HCT116 (cell line): ENCODE measurements at regions not wholly inside any gene's neighbourhood (a gene's known extent, or its start where the extent isn't known, plus 50 kb on each side); places are given as distances from the start of the nearest gene placed in this dataset.

ENCODE experiments used
- ATAC-seq: fragments of 200-7000 bp; cut with Tn5 transposase; 2 replicates; pipeline ENCODE4 v1.9.1; 2020; ENCODE audit warnings: mild to moderate bottlenecking, moderate library complexity
- BruUV-seq: library from RNA; stranded (reverse); fragments of 400-500 nt; replicated peaks from 2 replicates; lab custom pipeline; 2021; lab: Mats Ljungman, UMichigan
- CTCF ChIA-PET: fragments of 300-600 bp; sonication (Branson Sonifier 250); formaldehyde crosslinking; loops from one replicate; lab custom pipeline; 2021; ENCODE audit warnings: antibody characterized with exemption; lab: Charles Lee
- POLR2A ChIA-PET: fragments of 300-600, 350-600 bp; sonication (Branson Sonifier 250); formaldehyde crosslinking; loops from one replicate; lab custom pipeline; 2021; ENCODE audit warnings: antibody characterized with exemption; lab: Charles Lee
- RAD21 ChIA-PET, 2 experiments: fragments of 300-600 bp; sonication (Branson Sonifier 250); formaldehyde crosslinking; loops; one replicate each; lab custom pipeline; 2023; ENCODE audit warnings: low total read pairs in 2 of 2; ENCODE audit not compliant: uncharacterized antibody in 2 of 2, unreplicated experiment in 2 of 2, low non-redundant PET in 1 of 2; lab: Charles Lee
- DNase-seq: peaks from one replicate; pipeline ENCODE4 v3.0.0-alpha.2; 2010; ENCODE audit warnings: low read depth, low spot score
- H2AFZ ChIP-seq: fragments of 200-600 bp; shearing (Covaris generic), sonication (generic); 2 replicates; pipeline ENCODE4 v1.6.1; 2017; ENCODE audit warnings: low read depth, mixed run types, mixed read lengths, antibody characterized with exemption, low read length; ENCODE audit not compliant: poor library complexity, severe bottlenecking
- H3K27ac ChIP-seq: 2 replicates; pipeline ENCODE4 v1.5.1; 2012; ENCODE audit warnings: low read depth, low read length
- H3K27me3 ChIP-seq: fragments of 200-600 bp; sonication (generic); 2 replicates; pipeline ENCODE4 v1.6.1; 2016; ENCODE audit warnings: mixed run types, low read length, mixed read lengths; ENCODE audit not compliant: insufficient read depth
- H3K36me3 ChIP-seq, 2 experiments: fragments of 200-500 bp in 1 of 2; fragments of 200-600 bp in 1 of 2; sonication (Bioruptor generic) in 1 of 2; sonication (generic) in 1 of 2; 2 replicates each; pipeline versions ENCODE4 v1.5.1 to v1.6.1; 2014 to 2016; ENCODE audit warnings: low read length in 2 of 2, inconsistent platforms in 1 of 2, mixed read lengths in 1 of 2, mixed run types in 1 of 2; ENCODE audit not compliant: insufficient read depth in 2 of 2, control insufficient read depth in 1 of 2
- H3K4me1 ChIP-seq, 2 experiments: fragments of 200-600 bp in 1 of 2; sonication (generic) in 1 of 2; 2 replicates each; pipeline versions ENCODE4 v1.5.1 to v1.6.1; 2012 to 2017; ENCODE audit warnings: low read length in 2 of 2, inconsistent platforms in 1 of 2, mild to moderate bottlenecking in 1 of 2, mixed read lengths in 1 of 2, mixed run types in 1 of 2, moderate library complexity in 1 of 2; ENCODE audit not compliant: insufficient read depth in 2 of 2, control insufficient read depth in 1 of 2
- H3K4me2 ChIP-seq: fragments of 200-600 bp; sonication (generic); 2 replicates; pipeline ENCODE4 v1.6.1; 2017; ENCODE audit warnings: mixed run types, low read length, mixed read lengths
- H3K4me3 ChIP-seq, 2 experiments: fragments of 200-600 bp in 1 of 2; sonication (generic) in 1 of 2; replicated peaks in 1 of 2; 2 replicates each; pipeline ENCODE4 v1.5.1; 2011 to 2016; ENCODE audit warnings: low read length in 2 of 2, control low read depth in 1 of 2, low read depth in 1 of 2, mild to moderate bottlenecking in 1 of 2, mixed read lengths in 1 of 2, mixed run types in 1 of 2
- H3K79me2 ChIP-seq: fragments of 200-600 bp; sonication (generic); 2 replicates; pipeline ENCODE4 v1.6.1; 2017; ENCODE audit warnings: mild to moderate bottlenecking, mixed run types, low read length, moderate library complexity, mixed read lengths; ENCODE audit not compliant: insufficient read depth
- H3K9ac ChIP-seq: fragments of 200-600 bp; sonication (generic); 2 replicates; pipeline ENCODE4 v1.6.1; 2016; ENCODE audit warnings: low read length, mixed read lengths
- H3K9me2 ChIP-seq: fragments of 200-600 bp; sonication (generic), shearing (Covaris generic); 2 replicates; pipeline ENCODE4 v1.6.1; 2017; ENCODE audit warnings: mixed run types, mild to moderate bottlenecking, moderate library complexity; ENCODE audit not compliant: insufficient read depth
- H3K9me3 ChIP-seq, 2 experiments: fragments of 200-500 bp in 1 of 2; fragments of 200-600 bp in 1 of 2; sonication (Bioruptor generic) in 1 of 2; sonication (generic) in 1 of 2; 2 replicates each; pipeline ENCODE4 v1.6.1; 2014 to 2017; ENCODE audit warnings: low read length in 2 of 2, mixed read lengths in 2 of 2, inconsistent platforms in 1 of 2, low read depth in 1 of 2, mild to moderate bottlenecking in 1 of 2, mixed run types in 1 of 2, moderate library complexity in 1 of 2; ENCODE audit not compliant: control insufficient read depth in 1 of 2, insufficient read depth in 1 of 2
- H4K20me1 ChIP-seq: fragments of 200-600 bp; sonication (generic), shearing (Covaris generic); 2 replicates; pipeline ENCODE4 v1.6.1; 2017; ENCODE audit warnings: mixed run types, mild to moderate bottlenecking, moderate library complexity; ENCODE audit not compliant: insufficient read depth
- CBX3 ChIP-seq: IDR thresholded peaks from 2 replicates; pipeline ENCODE4 v1.6.1; 2012; ENCODE audit warnings: low read depth
- CEBPB ChIP-seq: IDR thresholded peaks from 2 replicates; pipeline ENCODE4 v1.6.1; 2012; ENCODE audit warnings: low read depth
- EGR1 ChIP-seq: IDR thresholded peaks from 2 replicates; pipeline ENCODE4 v1.6.1; 2012; ENCODE audit warnings: low read depth
- ELF1 ChIP-seq: IDR thresholded peaks from 2 replicates; pipeline ENCODE4 v1.6.1; 2012; ENCODE audit warnings: low read depth, borderline replicate concordance
- EZH2 ChIP-seq: fragments of 200-600 bp; sonication (generic); IDR thresholded peaks from 2 replicates; pipeline ENCODE4 v1.6.1; 2017; ENCODE audit warnings: antibody characterized with exemption, mixed run types
- EZH2phosphoT487 ChIP-seq: fragments of 200-600 bp; IDR thresholded peaks from 2 replicates; pipeline ENCODE4 v1.6.1; 2018; ENCODE audit warnings: antibody characterized with exemption, borderline replicate concordance
- POLR2A ChIP-seq: IDR thresholded peaks from 2 replicates; pipeline ENCODE4 v1.7.0; 2011; ENCODE audit warnings: borderline replicate concordance; ENCODE audit not compliant: insufficient read depth, insufficient read length; ENCODE audit errors: extremely low read depth
- SIN3A ChIP-seq: IDR thresholded peaks from 2 replicates; pipeline ENCODE4 v1.6.1; 2012; ENCODE audit warnings: low read depth
- SP1 ChIP-seq: IDR thresholded peaks from 2 replicates; pipeline ENCODE4 v1.6.1; 2012; ENCODE audit warnings: low read depth
- YY1 ChIP-seq: IDR thresholded peaks from 2 replicates; pipeline ENCODE4 v1.6.1; 2011; ENCODE audit warnings: low read length, low read depth, moderate library complexity, mild to moderate bottlenecking; ENCODE audit not compliant: insufficient replicate concordance; ENCODE audit errors: extremely low read depth
- ZFX ChIP-seq: fragments of 450-650 bp; IDR thresholded peaks from 2 replicates; pipeline ENCODE4 v1.6.1; 2017
- ZNF274 ChIP-seq: fragments of 200-500 bp; sonication (Bioruptor generic); IDR thresholded peaks from 2 replicates; pipeline ENCODE4 v1.6.1; 2014; ENCODE audit warnings: mild to moderate bottlenecking, low read depth, low read length, inconsistent platforms
- intact Hi-C: fragments of 100-400 bp; cut with micrococcal nuclease; formaldehyde crosslinking; loops from 2 replicates; pipeline ENCODE4 v1.10.0; 2022
- TF ChIP-seq, protein P1 (sequence below): IDR thresholded peaks from 2 replicates; pipeline ENCODE4 v1.6.1; 2012; ENCODE audit warnings: low read depth
- TF ChIP-seq, protein P2 (sequence below): IDR thresholded peaks from 2 replicates; pipeline ENCODE4 v1.6.1; 2012
- TF ChIP-seq, protein P3 (sequence below), 3 experiments: fragments of 200-600 bp in 1 of 3; sonication (generic) in 1 of 3; IDR thresholded peaks in 2 of 3; conservative IDR thresholded peaks in 1 of 3; 2 replicates each; pipeline ENCODE4 v1.5.1; 2012 to 2017; ENCODE audit warnings: low read depth in 2 of 3, low read length in 2 of 3, antibody characterized with exemption in 1 of 3, borderline replicate concordance in 1 of 3, control low read depth in 1 of 3, mild to moderate bottlenecking in 1 of 3, mixed read lengths in 1 of 3, mixed run types in 1 of 3, moderate library complexity in 1 of 3; ENCODE audit not compliant: insufficient read depth in 1 of 3
- TF ChIP-seq, protein P4 (sequence below): IDR thresholded peaks from 2 replicates; pipeline ENCODE4 v1.6.1; 2012

DNA sequence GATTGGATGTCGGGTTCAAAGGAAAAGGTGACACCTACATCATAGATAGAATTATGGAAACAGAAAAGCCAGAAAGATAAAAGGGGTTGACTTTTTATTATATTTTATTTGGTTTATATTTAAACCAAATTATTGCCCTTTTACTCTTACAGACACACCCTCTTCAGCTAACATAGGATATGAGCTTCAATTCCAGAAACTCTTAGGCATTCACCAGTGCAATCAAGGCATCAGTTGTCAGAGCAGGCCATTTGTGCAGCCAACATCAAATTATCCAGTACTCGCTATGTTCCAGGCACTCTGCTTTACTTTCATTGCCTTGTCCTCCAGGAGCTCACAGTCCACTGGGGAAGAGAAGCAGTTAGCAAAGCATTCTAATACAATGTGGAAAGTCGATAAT lies 347.5 kb downstream of the TFEC start:
- H3K4me3 ChIP-seq = no peak overlapping the region
- H4K20me1 ChIP-seq = no peaks in the 10 kb centered on the region
- H3K9me3 ChIP-seq = no peaks in the 10 kb centered on the region
- TF ChIP-seq ZNF274 (no peak), EZH2 (no peak), CEBPB (no peak), SIN3A (no peak)
- TF ChIP-seq, protein P1, sequence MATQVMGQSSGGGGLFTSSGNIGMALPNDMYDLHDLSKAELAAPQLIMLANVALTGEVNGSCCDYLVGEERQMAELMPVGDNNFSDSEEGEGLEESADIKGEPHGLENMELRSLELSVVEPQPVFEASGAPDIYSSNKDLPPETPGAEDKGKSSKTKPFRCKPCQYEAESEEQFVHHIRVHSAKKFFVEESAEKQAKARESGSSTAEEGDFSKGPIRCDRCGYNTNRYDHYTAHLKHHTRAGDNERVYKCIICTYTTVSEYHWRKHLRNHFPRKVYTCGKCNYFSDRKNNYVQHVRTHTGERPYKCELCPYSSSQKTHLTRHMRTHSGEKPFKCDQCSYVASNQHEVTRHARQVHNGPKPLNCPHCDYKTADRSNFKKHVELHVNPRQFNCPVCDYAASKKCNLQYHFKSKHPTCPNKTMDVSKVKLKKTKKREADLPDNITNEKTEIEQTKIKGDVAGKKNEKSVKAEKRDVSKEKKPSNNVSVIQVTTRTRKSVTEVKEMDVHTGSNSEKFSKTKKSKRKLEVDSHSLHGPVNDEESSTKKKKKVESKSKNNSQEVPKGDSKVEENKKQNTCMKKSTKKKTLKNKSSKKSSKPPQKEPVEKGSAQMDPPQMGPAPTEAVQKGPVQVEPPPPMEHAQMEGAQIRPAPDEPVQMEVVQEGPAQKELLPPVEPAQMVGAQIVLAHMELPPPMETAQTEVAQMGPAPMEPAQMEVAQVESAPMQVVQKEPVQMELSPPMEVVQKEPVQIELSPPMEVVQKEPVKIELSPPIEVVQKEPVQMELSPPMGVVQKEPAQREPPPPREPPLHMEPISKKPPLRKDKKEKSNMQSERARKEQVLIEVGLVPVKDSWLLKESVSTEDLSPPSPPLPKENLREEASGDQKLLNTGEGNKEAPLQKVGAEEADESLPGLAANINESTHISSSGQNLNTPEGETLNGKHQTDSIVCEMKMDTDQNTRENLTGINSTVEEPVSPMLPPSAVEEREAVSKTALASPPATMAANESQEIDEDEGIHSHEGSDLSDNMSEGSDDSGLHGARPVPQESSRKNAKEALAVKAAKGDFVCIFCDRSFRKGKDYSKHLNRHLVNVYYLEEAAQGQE = no peak
- TF ChIP-seq, protein P2, sequence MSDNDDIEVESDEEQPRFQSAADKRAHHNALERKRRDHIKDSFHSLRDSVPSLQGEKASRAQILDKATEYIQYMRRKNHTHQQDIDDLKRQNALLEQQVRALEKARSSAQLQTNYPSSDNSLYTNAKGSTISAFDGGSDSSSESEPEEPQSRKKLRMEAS = no peak
- no peak overlapping the region for H2AFZ ChIP-seq
- no peak overlapping the region for H3K9ac ChIP-seq
- H3K4me2 ChIP-seq = no peak overlapping the region
- BruUV-seq = no TSS peak
- POLR2A ChIA-PET = no interaction called here
- H3K27ac ChIP-seq = no peak overlapping the region
- no peaks in the 10 kb centered on the region for H3K36me3 ChIP-seq
- ATAC-seq = no peak
- RAD21 ChIA-PET = no interaction called here
- no peaks in the 10 kb centered on the region for H3K79me2 ChIP-seq
- DNase-seq = no peak
- no peaks in the 10 kb centered on the region for H3K9me2 ChIP-seq
- intact Hi-C loops = no loop called here
- H3K27me3 ChIP-seq = no peaks in the 10 kb centered on the region
- CTCF ChIA-PET = no interaction called here
- no peaks in the 10 kb centered on the region for H3K4me1 ChIP-seq

DNA sequence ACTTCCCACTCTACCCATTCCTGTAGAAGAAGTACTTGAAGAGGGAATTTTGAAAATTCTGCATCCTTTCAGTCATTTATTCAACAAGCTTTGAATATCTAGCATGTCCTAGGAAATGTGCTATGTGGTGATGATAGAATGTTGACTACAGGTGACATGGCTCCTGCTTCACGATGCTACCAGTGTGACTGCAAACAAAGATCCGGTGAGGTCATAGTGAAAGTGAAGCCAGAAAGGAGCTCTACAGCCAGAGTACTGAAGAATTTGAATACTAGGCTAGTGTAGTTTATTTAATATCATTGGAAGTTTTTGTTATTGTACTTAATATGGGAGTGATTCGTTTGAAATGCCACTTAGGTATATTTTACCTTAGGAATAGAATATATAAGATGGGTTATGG lies 348.1 kb downstream of the TFEC start:
- CTCF ChIA-PET = interaction anchor here (0.6 kb wide), 1 partner anchor 324 kb away, joined by 3 read pairs; no protein-coding TSS in a partner anchor
- H3K9me2 ChIP-seq = no peaks in the 10 kb centered on the region
- RAD21 ChIA-PET = interaction anchor here in 1 of 2 experiments (0.6 kb wide), 1 partner anchor 1059 kb away, joined by 3 read pairs; no protein-coding TSS in a partner anchor
- no peak overlapping the region for H2AFZ ChIP-seq
- H3K79me2 ChIP-seq = no peaks in the 10 kb centered on the region
- no peaks in the 10 kb centered on the region for H3K36me3 ChIP-seq
- no peak overlapping the region for H3K4me3 ChIP-seq
- no peaks in the 10 kb centered on the region for H3K9me3 ChIP-seq
- H3K4me2 ChIP-seq = no peak overlapping the region
- no peak overlapping the region for H3K9ac ChIP-seq
- POLR2A ChIA-PET = no interaction called here
- DNase-seq (no peak), ATAC-seq (no peak)
- H4K20me1 ChIP-seq = no peaks in the 10 kb centered on the region
- H3K27me3 ChIP-seq = no peaks in the 10 kb centered on the region
- intact Hi-C loops = no loop called here
- no TSS peak for BruUV-seq
- H3K4me1 ChIP-seq = no peaks in the 10 kb centered on the region
- no peak overlapping the region for H3K27ac ChIP-seq
- TF ChIP-seq EZH2phosphoT487 (no peak), YY1 (no peak), ELF1 (no peak), EGR1 (no peak), CBX3 (no peak), ZFX (no peak), SP1 (no peak), ZNF274 (no peak), POLR2A (no peak)
- TF ChIP-seq, protein P2 = no peak
- TF ChIP-seq, protein P3, sequence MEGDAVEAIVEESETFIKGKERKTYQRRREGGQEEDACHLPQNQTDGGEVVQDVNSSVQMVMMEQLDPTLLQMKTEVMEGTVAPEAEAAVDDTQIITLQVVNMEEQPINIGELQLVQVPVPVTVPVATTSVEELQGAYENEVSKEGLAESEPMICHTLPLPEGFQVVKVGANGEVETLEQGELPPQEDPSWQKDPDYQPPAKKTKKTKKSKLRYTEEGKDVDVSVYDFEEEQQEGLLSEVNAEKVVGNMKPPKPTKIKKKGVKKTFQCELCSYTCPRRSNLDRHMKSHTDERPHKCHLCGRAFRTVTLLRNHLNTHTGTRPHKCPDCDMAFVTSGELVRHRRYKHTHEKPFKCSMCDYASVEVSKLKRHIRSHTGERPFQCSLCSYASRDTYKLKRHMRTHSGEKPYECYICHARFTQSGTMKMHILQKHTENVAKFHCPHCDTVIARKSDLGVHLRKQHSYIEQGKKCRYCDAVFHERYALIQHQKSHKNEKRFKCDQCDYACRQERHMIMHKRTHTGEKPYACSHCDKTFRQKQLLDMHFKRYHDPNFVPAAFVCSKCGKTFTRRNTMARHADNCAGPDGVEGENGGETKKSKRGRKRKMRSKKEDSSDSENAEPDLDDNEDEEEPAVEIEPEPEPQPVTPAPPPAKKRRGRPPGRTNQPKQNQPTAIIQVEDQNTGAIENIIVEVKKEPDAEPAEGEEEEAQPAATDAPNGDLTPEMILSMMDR (IDR thresholded peaks at IDR 0.05 in 2 of 3, conservative IDR thresholded peaks at IDR 0.05 in 1 of 3; ENCODE audit: borderline replicate concordance in 1 of 3, insufficient read depth in 1 of 3, low read depth in 2 of 3, low read length in 2 of 3) = no peak
- TF ChIP-seq, protein P4, sequence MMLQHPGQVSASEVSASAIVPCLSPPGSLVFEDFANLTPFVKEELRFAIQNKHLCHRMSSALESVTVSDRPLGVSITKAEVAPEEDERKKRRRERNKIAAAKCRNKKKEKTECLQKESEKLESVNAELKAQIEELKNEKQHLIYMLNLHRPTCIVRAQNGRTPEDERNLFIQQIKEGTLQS = no peak
